ENCODE measurements at regions not wholly inside any gene's neighbourhood (a gene's known extent, or its start where the extent isn't known, plus 50 kb on each side); places are given as distances from the start of the nearest gene placed in this dataset.

DNA sequence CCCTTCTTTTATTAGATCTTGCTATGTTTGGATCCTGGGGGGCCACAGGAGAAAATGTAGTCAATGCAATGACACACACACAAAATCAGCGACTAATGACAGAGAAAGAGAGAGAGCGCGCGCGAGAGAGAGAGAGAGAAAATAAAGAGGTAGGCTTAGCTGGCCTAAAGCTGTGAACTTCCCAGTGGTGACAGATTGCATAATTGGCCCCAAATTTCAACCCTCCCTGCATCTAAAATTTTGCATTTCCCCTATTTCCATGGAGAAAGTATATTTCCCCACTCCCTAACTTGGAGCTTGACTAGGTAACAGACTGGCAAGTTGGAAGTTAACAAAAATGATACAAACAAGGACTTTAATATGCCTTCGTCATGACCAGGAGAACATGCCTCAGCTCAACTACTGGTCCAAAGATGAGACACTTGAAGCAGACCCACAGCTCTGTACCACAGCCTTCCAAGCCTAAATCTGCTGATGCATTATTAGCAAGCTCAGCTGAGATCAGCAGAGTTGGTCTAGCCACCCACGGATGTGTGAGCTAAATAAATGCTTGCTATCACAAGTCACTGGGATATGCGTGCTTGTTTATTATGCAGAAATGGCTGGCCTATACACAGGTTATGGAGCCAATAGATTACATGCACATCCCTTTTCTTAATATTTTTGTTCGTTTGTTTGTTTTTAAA is 118.1 kb upstream of the PRDM1 start:
- TF ChIP-seq POLR2A (IDR thresholded peaks at IDR 0.05; ENCODE audit: extremely low read depth, insufficient read length): no peak
- TF ChIP-seq, protein P1, sequence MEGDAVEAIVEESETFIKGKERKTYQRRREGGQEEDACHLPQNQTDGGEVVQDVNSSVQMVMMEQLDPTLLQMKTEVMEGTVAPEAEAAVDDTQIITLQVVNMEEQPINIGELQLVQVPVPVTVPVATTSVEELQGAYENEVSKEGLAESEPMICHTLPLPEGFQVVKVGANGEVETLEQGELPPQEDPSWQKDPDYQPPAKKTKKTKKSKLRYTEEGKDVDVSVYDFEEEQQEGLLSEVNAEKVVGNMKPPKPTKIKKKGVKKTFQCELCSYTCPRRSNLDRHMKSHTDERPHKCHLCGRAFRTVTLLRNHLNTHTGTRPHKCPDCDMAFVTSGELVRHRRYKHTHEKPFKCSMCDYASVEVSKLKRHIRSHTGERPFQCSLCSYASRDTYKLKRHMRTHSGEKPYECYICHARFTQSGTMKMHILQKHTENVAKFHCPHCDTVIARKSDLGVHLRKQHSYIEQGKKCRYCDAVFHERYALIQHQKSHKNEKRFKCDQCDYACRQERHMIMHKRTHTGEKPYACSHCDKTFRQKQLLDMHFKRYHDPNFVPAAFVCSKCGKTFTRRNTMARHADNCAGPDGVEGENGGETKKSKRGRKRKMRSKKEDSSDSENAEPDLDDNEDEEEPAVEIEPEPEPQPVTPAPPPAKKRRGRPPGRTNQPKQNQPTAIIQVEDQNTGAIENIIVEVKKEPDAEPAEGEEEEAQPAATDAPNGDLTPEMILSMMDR (IDR thresholded peaks at IDR 0.05; ENCODE audit: low read depth, low read length): no peak
- TF ChIP-seq MYC (IDR thresholded peaks at IDR 0.05; ENCODE audit: low read depth, low read length): no peak
- TF ChIP-seq, protein P2, sequence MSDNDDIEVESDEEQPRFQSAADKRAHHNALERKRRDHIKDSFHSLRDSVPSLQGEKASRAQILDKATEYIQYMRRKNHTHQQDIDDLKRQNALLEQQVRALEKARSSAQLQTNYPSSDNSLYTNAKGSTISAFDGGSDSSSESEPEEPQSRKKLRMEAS (IDR thresholded peaks at IDR 0.05; ENCODE audit: low read depth, low read length): no peak
